ENCODE measurements at regions not wholly inside any gene's neighbourhood (a gene's known extent, or its start where the extent isn't known, plus 50 kb on each side); places are given as distances from the start of the nearest gene placed in this dataset.
A peak's percentile ranks its signal among the peaks of the same experiment; 100 is the strongest.
"Not testable (repeated sequence)": the region's sequence is repeated elsewhere in the genome, so short reads cannot be mapped to it uniquely, and the experiment has no call there.

- H3K9me3 Mint-ChIP-seq = peaks cover 0 to 8% (median 7%) of the 10 kb centered on the region in 7 donors
- peaks cover 0 to 7% of the 10 kb centered on the region in 2 donors for H3K36me3 Mint-ChIP-seq
- ATAC-seq (ENCODE audit: low read depth in 2 of 2) = no peak
- no peak for DNase-seq
- peak overlapping the region; percentile 2 to 90 (median 80) for H3K4me3 Mint-ChIP-seq
- H3K27ac Mint-ChIP-seq = peak overlapping the region; percentile 72 to 100 (median 100)
- H3K4me1 Mint-ChIP-seq = peaks cover 95 to 98% (median 95%) of the 10 kb centered on the region in 3 donors
- no peaks in the 10 kb centered on the region for H3K27me3 Mint-ChIP-seq
Observed at GRCh38 chr2:60354713-60355112, 198.7 kb downstream of the BCL11A start.

- no peaks in the 10 kb centered on the region for H3K27me3 Mint-ChIP-seq
- H3K36me3 Mint-ChIP-seq = peaks cover 0 to 11% of the 10 kb centered on the region in 2 donors
- peaks cover 95 to 98% (median 95%) of the 10 kb centered on the region in 3 donors for H3K4me1 Mint-ChIP-seq
- DNase-seq (peak; percentile 85), ATAC-seq (ENCODE audit: low read depth in 2 of 2) (peak; percentile 57)
- H3K27ac Mint-ChIP-seq = peak overlapping the region; percentile 98 to 100 (median 100)
- peaks cover 0 to 12% (median 8%) of the 10 kb centered on the region in 7 donors for H3K9me3 Mint-ChIP-seq
- peak overlapping the region; percentile 59 to 90 (median 84) for H3K4me3 Mint-ChIP-seq
Observed at GRCh38 chr2:60353863-60354262, 199.6 kb downstream of the BCL11A start.

GRCh38 chr2:60353406-60353800 lies 200.1 kb downstream of the BCL11A start:
- Mint-ChIP-seq H3K4me3 (peak overlapping the region; percentile 59 to 90 (median 84)), H3K4me1 (peaks cover 93 to 98% (median 93%) of the 10 kb centered on the region in 3 donors), H3K27me3 (no peaks in the 10 kb centered on the region), H3K9me3 (peaks cover 0 to 12% (median 8%) of the 10 kb centered on the region in 7 donors), H3K27ac (peak overlapping the region; percentile 98 to 100 (median 100)), H3K36me3 (peaks cover 0 to 11% of the 10 kb centered on the region in 2 donors)
- peak; percentile 5 to 6 for ATAC-seq (ENCODE audit: low read depth in 2 of 2)
- no peak for DNase-seq

DNA sequence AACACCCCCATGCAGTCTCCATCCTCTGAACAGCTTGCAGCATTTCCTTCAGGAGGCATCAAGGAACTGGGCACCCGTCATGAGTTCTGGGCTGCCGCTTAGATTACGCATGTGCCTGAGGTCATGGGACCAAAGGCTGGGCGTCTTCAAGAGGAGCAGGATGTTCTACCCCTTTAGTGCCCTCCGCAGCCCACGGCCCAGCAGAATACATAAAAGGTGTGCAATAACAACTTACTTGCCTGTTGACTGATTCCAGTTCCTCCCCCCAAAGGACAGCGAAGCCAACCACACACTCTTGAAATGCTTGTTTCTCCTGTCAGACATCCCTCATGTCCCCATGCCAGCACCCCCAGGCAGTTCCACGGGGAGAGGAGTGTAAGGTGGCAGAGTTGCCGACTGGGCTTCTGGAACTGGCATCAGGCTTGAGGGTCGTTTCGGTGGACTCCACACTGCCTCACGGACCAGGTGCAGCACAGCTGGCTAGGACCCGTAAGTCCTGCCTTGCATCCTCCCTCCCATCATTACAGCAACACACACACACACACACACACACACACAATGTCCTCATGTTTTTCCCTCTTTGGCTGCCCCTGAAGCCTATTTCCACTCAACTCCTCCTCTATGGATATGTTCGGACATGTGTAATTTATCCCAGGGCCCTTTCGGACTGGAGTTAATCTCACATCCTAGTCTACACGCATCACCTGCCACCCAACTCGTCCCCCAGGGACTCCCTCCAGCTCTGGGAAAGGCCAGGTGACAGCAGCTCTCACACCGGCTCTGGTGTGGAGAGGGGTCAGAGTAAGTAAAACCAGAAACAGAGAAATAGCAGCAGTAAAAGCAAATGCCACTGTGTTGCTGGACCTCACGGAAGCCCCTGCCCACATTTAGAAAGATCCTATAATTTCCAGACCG lies 200.7 kb downstream of the BCL11A start:
- Mint-ChIP-seq H3K36me3 (peaks cover 0 to 11% of the 10 kb centered on the region in 2 donors), H3K9me3 (peaks cover 0 to 12% (median 8%) of the 10 kb centered on the region in 7 donors), H3K27ac (peak overlapping the region; percentile 98 to 100 (median 100)), H3K4me1 (peaks cover 92 to 96% (median 92%) of the 10 kb centered on the region in 3 donors), H3K27me3 (no peaks in the 10 kb centered on the region), H3K4me3 (peak overlapping the region; percentile 59 to 90 (median 85))
- ATAC-seq (ENCODE audit: low read depth in 2 of 2) (peak; percentile 56 to 62), DNase-seq (peak; percentile 87)

GRCh38 chr2:60351802-60352201 lies 201.7 kb downstream of the BCL11A start:
- Mint-ChIP-seq H3K4me3 (peak overlapping the region; percentile 59 to 90 (median 86)), H3K4me1 (peaks cover 91 to 96% (median 94%) of the 10 kb centered on the region in 3 donors), H3K36me3 (peaks cover 0 to 19% of the 10 kb centered on the region in 2 donors), H3K27ac (peak overlapping the region; percentile 98 to 100 (median 100)), H3K27me3 (no peaks in the 10 kb centered on the region), H3K9me3 (peaks cover 0 to 16% (median 11%) of the 10 kb centered on the region in 7 donors)
- peak; percentile 66 for DNase-seq
- ATAC-seq (ENCODE audit: low read depth in 2 of 2) = peak; percentile 2 to 4

DNA sequence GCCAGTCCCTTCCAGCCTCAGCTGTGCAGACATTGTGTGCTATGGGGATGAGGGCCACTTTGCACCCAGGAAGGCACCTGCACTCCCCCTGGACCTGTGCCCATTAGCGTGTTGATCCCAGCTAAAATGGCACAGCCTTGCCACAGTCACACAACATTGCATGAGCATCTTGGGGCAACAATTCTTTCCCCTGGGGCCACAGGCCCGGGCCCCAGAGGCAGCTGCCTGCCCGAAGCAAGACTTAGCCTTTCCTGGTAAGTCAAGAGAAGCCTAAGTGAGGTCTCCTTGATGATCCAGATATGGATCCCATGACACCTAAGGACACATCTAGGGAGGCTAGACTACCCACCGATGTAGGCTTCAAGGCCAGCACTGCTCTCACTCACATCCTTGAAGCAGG lies 202.1 kb downstream of the BCL11A start:
- peaks cover 86 to 92% (median 90%) of the 10 kb centered on the region in 3 donors for H3K4me1 Mint-ChIP-seq
- ATAC-seq (ENCODE audit: low read depth in 2 of 2) = no peak
- H3K27ac Mint-ChIP-seq = peak overlapping the region; percentile 98 to 100 (median 100)
- peaks cover 0 to 19% of the 10 kb centered on the region in 2 donors for H3K36me3 Mint-ChIP-seq
- H3K27me3 Mint-ChIP-seq = no peaks in the 10 kb centered on the region
- H3K4me3 Mint-ChIP-seq = peak overlapping the region; percentile 59 to 90 (median 86)
- no peak for DNase-seq
- H3K9me3 Mint-ChIP-seq = peaks cover 0 to 16% (median 11%) of the 10 kb centered on the region in 7 donors

- Mint-ChIP-seq H3K27me3 (no peaks in the 10 kb centered on the region), H3K9me3 (peaks cover 0 to 16% (median 11%) of the 10 kb centered on the region in 7 donors), H3K4me3 (peak overlapping the region; percentile 6 to 90 (median 86)), H3K4me1 (peaks cover 81 to 88% (median 85%) of the 10 kb centered on the region in 3 donors), H3K36me3 (peaks cover 0 to 19% of the 10 kb centered on the region in 2 donors), H3K27ac (peak overlapping the region; percentile 98 to 100 (median 100))
- ATAC-seq (ENCODE audit: low read depth in 2 of 2) (peak; percentile 33 to 44), DNase-seq (peak; percentile 75)
Observed at GRCh38 chr2:60350791-60351190, 202.7 kb downstream of the BCL11A start.

GRCh38 chr2:60347781-60348180 lies 205.7 kb downstream of the BCL11A start:
- DNase-seq = no peak
- Mint-ChIP-seq H3K36me3 (peaks cover 7 to 19% of the 10 kb centered on the region in 2 donors), H3K4me1 (peaks cover 59 to 67% (median 66%) of the 10 kb centered on the region in 3 donors)

GRCh38 chr2:60342491-60342890 lies 211.0 kb downstream of the BCL11A start:
- DNase-seq; ATAC-seq (ENCODE audit: low read depth in 2 of 2); H3K9me3 Mint-ChIP-seq; H3K27me3 Mint-ChIP-seq; H3K4me3 Mint-ChIP-seq: not testable (repeated sequence)
- Mint-ChIP-seq H3K36me3 (peaks cover 22 to 28% of the 10 kb centered on the region in 2 donors), H3K4me1 (peaks cover 33 to 53% (median 43%) of the 10 kb centered on the region in 3 donors), H3K27ac (peak overlapping the region in 1 of 6 donors; percentile 37)

More at GRCh38 chr2:60347781-60348180, 205.7 kb downstream of the BCL11A start:
- Mint-ChIP-seq H3K27ac (peak overlapping the region; percentile 49 to 98 (median 78)), H3K9me3 (peaks cover 0 to 20% (median 11%) of the 10 kb centered on the region in 7 donors), H3K4me3 (peak overlapping the region in 2 of 8 donors; percentile 25 to 28), H3K27me3 (no peaks in the 10 kb centered on the region)
- ATAC-seq (ENCODE audit: low read depth in 2 of 2) = no peak

DNA sequence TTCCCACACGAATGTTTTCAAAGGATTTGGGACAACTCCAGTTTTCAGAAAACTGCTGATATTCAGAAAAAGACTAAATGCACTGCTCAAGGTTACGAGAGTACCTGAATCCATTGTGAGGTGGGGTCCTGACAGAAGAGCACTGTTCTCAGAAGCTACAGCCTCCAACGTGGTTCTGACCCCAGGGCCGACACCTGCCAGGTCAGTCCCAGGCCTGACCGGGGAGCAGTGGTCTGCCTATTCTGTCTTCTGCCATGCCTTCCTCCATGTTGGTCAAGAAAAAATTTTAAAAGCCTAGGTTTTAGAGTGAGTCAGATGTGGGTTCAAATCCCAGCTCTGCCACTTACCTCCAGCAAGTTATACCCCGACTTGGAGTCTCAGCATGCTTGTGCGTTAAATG lies 212.3 kb downstream of the BCL11A start:
- no peak overlapping the region for H3K4me3 Mint-ChIP-seq
- ATAC-seq (ENCODE audit: low read depth in 2 of 2) = no peak
- no peaks in the 10 kb centered on the region for H3K27me3 Mint-ChIP-seq
- peaks cover 0 to 4% (median 0%) of the 10 kb centered on the region in 7 donors for H3K9me3 Mint-ChIP-seq
- H3K4me1 Mint-ChIP-seq = peaks cover 37 to 58% (median 48%) of the 10 kb centered on the region in 3 donors
- peaks cover 20 to 22% of the 10 kb centered on the region in 2 donors for H3K36me3 Mint-ChIP-seq
- no peak overlapping the region for H3K27ac Mint-ChIP-seq
- no peak for DNase-seq

- peak overlapping the region in 5 of 6 donors; percentile 39 to 95 (median 64) for H3K27ac Mint-ChIP-seq
- peaks cover 46 to 75% (median 56%) of the 10 kb centered on the region in 3 donors for H3K4me1 Mint-ChIP-seq
- H3K4me3 Mint-ChIP-seq = peak overlapping the region in 2 of 8 donors; percentile 16 to 32
- peaks cover 0 to 4% (median 0%) of the 10 kb centered on the region in 7 donors for H3K9me3 Mint-ChIP-seq
- ATAC-seq (ENCODE audit: low read depth in 2 of 2) (no peak), DNase-seq (no peak)
- peaks cover 20 to 30% of the 10 kb centered on the region in 2 donors for H3K36me3 Mint-ChIP-seq
- H3K27me3 Mint-ChIP-seq = no peaks in the 10 kb centered on the region
Observed at GRCh38 chr2:60339286-60339685, 214.2 kb downstream of the BCL11A start.

GRCh38 chr2:60337142-60337497 lies 216.3 kb downstream of the BCL11A start:
- H3K27ac Mint-ChIP-seq = peak overlapping the region; percentile 95 to 99 (median 98)
- peaks cover 52 to 84% (median 66%) of the 10 kb centered on the region in 3 donors for H3K4me1 Mint-ChIP-seq
- peaks cover 0 to 13% (median 2%) of the 10 kb centered on the region in 7 donors for H3K9me3 Mint-ChIP-seq
- ATAC-seq (ENCODE audit: low read depth in 2 of 2) (peak; percentile 81 to 86), DNase-seq (peak; percentile 49)
- H3K27me3 Mint-ChIP-seq = no peaks in the 10 kb centered on the region
- peak overlapping the region in 7 of 8 donors; percentile 40 to 80 (median 60) for H3K4me3 Mint-ChIP-seq
- H3K36me3 Mint-ChIP-seq = peaks cover 20 to 39% of the 10 kb centered on the region in 2 donors

DNA sequence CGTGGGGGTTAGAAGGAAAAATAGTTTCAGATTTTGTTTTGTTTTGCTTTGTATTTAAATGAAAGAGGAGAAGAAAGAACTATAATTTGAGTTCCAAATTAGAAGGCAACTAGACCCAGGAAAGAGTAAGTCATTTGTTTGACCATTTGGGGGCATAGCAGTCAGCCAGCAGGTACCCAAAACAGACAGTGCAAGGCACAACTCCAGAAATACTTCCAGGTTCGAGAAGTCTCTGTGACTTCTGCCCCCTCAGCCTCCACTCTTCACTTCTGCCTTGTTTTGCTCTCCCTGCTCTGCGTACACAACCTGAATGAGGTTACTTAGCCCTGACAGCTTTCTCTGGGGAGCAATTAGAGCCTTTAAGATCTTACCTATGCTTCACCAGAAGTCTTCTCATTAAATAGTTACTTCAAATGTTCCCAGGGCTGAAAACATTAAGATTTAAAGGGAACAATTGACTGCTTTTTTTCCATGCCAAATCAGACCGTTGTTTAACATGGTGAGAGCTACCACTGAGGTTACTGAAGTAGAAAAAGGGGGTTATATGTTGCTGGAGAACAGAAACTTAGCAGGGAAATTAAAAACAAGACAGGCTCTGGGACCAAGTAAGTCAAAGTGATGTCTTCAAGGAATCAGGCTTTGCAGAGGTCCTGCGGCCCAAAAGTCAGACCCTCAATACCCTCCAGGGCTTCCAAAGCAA lies 216.9 kb downstream of the BCL11A start:
- Mint-ChIP-seq H3K36me3 (peaks cover 17 to 39% of the 10 kb centered on the region in 2 donors), H3K27ac (peak overlapping the region; percentile 95 to 99 (median 98)), H3K9me3 (peaks cover 0 to 13% (median 2%) of the 10 kb centered on the region in 7 donors), H3K4me3 (peak overlapping the region in 7 of 8 donors; percentile 40 to 80 (median 60)), H3K4me1 (peaks cover 52 to 82% (median 66%) of the 10 kb centered on the region in 3 donors), H3K27me3 (no peaks in the 10 kb centered on the region)
- DNase-seq = peak; percentile 37
- peak; percentile 58 to 70 for ATAC-seq (ENCODE audit: low read depth in 2 of 2)

Data from naive B cell (primary cell).